ENCODE measurements at regions not wholly inside any gene's neighbourhood (a gene's known extent, or its start where the extent isn't known, plus 50 kb on each side); places are given as distances from the start of the nearest gene placed in this dataset.
"Not testable (repeated sequence)": the region's sequence is repeated elsewhere in the genome, so short reads cannot be mapped to it uniquely, and the experiment has no call there.

DNA sequence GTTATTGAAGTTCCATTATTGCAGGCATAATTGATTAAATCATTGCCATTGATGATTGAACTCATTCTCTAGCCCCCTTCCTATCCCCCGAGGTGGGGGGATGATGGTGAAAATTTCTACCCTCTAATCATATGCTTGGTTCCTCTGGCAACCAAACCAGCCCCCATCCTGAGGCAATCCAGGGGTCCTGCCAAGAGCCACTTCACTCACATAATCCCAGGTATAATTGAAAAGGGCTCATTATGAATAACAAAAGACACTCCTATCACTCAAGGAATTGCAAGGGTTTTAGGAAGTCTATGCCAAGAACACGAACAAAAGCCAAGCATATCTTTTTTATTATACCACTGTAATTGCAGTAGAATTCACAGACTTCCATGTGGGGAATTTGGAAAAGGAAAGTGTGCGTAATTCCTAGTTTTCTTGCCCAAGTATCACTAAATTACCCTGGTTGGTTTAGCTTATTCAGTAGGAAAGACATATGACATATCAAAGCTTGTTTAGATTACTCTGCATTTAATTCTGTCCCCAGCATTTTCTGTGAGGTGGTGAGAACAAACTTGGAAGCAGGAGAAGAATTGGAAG is 130.7 kb upstream of the TAF11L2 start:
- peaks cover 11% of the 10 kb centered on the region for H3K4me1 Mint-ChIP-seq
- H3K27ac Mint-ChIP-seq = no peak overlapping the region
- H3K27me3 Mint-ChIP-seq (ENCODE audit: low read depth, poor library complexity) = peaks cover 5% of the 10 kb centered on the region
- TF ChIP-seq, protein P1, sequence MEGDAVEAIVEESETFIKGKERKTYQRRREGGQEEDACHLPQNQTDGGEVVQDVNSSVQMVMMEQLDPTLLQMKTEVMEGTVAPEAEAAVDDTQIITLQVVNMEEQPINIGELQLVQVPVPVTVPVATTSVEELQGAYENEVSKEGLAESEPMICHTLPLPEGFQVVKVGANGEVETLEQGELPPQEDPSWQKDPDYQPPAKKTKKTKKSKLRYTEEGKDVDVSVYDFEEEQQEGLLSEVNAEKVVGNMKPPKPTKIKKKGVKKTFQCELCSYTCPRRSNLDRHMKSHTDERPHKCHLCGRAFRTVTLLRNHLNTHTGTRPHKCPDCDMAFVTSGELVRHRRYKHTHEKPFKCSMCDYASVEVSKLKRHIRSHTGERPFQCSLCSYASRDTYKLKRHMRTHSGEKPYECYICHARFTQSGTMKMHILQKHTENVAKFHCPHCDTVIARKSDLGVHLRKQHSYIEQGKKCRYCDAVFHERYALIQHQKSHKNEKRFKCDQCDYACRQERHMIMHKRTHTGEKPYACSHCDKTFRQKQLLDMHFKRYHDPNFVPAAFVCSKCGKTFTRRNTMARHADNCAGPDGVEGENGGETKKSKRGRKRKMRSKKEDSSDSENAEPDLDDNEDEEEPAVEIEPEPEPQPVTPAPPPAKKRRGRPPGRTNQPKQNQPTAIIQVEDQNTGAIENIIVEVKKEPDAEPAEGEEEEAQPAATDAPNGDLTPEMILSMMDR (IDR thresholded peaks at IDR 0.05) = no peak
- no peak for DNase-seq
- no peaks in the 10 kb centered on the region for H3K36me3 Mint-ChIP-seq (ENCODE audit: low read depth)
- H3K9me3 Mint-ChIP-seq = no peaks in the 10 kb centered on the region
- H3K4me3 Mint-ChIP-seq = no peak overlapping the region

DNA sequence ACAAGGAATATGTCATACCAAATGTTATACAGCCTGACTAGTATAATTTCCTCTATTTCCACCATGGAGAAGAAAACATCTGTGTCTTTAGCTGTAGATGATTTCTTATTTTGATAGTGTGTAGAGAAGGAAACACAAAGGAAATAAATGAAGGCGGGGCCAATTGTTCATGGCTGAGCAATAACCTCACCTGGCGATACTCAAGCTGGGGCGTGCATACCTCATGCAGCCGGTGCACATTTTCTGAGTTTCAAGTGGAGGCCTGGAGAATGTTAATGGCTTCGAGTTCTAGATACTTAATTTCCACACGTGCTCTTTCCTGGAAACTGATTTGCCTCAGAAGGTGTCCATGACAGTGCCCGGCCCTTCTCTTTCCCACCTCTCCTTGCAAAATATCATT is 127.4 kb upstream of the TAF11L2 start:
- peaks cover 5% of the 10 kb centered on the region for H3K27me3 Mint-ChIP-seq (ENCODE audit: low read depth, poor library complexity)
- no peak overlapping the region for H3K4me3 Mint-ChIP-seq
- TF ChIP-seq, protein P1 (IDR thresholded peaks at IDR 0.05) = no peak
- no peaks in the 10 kb centered on the region for H3K9me3 Mint-ChIP-seq
- DNase-seq = no peak
- H3K27ac Mint-ChIP-seq = peak overlapping the region; percentile 22
- peaks cover 15% of the 10 kb centered on the region for H3K4me1 Mint-ChIP-seq
- no peaks in the 10 kb centered on the region for H3K36me3 Mint-ChIP-seq (ENCODE audit: low read depth)

DNA sequence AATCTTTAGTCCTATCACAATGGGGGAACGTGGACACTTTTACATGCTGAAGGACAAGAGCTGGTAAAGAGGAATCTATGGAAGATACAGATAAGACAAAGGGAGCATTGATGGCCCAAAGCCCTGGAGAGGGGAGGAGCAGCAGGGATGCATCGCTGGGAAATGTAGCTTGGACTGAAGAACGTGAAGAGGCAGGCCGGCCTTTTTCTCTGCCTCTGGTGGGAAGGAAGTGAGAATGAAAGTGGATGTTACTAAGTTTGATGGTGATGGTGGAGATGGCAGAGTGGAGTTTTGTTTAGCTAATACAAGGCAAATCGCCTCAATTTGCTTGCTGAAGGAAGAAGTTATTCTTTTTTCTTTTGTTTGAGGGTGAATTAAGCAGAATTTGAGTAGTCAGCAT is 124.6 kb upstream of the TAF11L2 start:
- Mint-ChIP-seq H3K4me1 (peaks cover 10% of the 10 kb centered on the region), H3K9me3 (no peaks in the 10 kb centered on the region), H3K36me3 (ENCODE audit: low read depth) (no peaks in the 10 kb centered on the region), H3K4me3 (no peak overlapping the region), H3K27me3 (ENCODE audit: low read depth, poor library complexity) (peaks cover 5% of the 10 kb centered on the region), H3K27ac (no peak overlapping the region)
- TF ChIP-seq, protein P1 (IDR thresholded peaks at IDR 0.05) = no peak
- DNase-seq = no peak

DNA sequence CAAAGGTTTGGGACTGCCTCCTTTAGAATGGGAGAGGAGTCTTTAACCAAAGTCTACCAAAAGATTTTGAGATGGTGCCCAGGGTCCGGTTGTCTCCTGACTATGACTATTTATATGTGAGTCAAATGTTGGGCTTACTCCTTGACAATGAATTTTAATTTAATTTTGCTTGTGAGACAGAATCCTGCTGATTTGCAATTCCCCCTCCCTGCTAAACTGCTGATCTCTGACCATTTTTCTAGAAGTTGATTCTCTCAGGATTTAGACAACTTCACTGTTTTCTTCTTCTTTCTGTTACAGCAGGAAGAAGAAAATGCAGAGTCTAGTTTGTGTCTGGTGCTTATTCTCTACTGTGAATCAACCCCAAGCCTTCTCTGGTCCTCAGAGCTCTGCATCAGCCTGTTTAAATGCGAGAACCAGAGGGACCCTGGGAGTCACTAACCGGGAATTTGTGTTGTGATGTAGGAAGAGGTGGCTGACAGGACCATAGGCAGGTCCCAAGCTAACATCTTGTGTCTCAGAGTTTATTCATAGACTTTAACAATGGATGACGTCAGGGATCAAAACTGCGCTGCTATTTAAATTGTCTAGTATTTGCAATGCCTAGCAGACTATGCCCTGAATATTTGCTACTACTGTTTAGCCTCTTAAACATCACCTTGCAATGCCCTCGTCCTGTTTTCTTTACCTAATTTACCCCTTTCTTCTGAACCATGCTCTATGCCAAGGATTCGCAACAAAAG is 124.0 kb upstream of the TAF11L2 start:
- no peak for DNase-seq
- H3K4me1 Mint-ChIP-seq = peaks cover 10% of the 10 kb centered on the region
- no peaks in the 10 kb centered on the region for H3K9me3 Mint-ChIP-seq
- H3K27ac Mint-ChIP-seq = peak overlapping the region; percentile 55
- H3K36me3 Mint-ChIP-seq (ENCODE audit: low read depth) = no peaks in the 10 kb centered on the region
- no peak overlapping the region for H3K4me3 Mint-ChIP-seq
- TF ChIP-seq, protein P1 (IDR thresholded peaks at IDR 0.05) = no peak
- peaks cover 5% of the 10 kb centered on the region for H3K27me3 Mint-ChIP-seq (ENCODE audit: low read depth, poor library complexity)

DNA sequence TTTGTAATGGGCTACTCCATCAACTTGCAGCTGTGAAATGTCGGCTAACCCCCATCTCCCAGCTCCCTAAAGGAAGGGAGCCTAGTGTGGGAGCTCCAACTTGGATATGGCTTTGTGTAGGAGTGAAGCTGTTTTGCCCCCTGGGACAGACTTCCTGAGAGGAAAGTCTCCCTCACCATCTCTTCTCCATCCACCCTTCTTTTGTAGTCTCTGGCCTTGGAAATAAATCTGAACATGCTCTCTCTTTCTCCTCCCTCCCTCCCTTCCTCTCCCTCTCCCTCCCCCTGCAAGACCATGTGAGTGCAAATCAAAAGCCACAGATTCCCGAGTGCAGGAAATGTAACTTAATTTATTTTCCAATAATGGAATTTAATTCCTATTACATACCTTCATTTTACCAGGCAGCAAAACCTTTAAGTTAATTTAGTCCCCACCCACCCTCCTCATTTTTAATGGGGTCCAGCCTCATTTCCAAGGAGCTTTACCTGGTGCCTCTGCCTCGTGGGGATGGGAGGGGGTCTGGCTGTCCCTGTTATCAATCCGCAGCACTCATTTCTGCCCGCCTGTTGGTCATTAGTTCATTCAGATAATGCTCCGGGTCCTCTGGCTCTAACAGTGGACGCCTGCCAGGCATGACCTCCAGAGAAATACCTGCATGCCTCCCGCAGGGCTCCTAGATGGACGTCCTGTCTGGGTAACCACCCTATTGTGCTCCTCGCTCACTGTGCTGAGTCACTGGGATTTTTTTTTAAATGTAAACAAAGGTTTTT is 122.9 kb upstream of the TAF11L2 start:
- Mint-ChIP-seq H3K36me3 (ENCODE audit: low read depth) (no peaks in the 10 kb centered on the region), H3K9me3 (no peaks in the 10 kb centered on the region), H3K4me1 (peaks cover 10% of the 10 kb centered on the region), H3K4me3 (no peak overlapping the region), H3K27me3 (ENCODE audit: low read depth, poor library complexity) (peaks cover 5% of the 10 kb centered on the region), H3K27ac (peak overlapping the region; percentile 19)
- TF ChIP-seq, protein P1 (IDR thresholded peaks at IDR 0.05) = no peak
- DNase-seq = no peak

DNA sequence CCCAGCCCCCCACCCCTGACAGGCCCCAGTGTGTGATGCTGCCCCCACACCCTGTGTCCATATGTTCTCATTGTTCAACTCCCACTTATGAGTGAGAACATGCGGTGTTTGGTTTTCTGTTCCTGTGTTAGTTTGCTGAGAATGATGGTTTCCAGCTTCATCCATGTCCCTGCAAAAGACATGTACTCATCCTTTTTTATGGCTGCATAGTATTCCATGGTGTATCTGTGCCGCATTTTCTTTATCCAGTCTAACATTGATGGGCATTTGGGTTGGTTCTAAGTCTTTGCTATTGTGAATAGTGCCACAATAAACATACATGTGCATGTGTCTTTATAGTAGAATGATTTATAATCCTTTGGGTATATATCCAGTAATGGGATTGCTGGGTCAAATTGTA is 122.1 kb upstream of the TAF11L2 start:
- H3K4me1 Mint-ChIP-seq = peaks cover 10% of the 10 kb centered on the region
- not testable (repeated sequence) for H3K27ac Mint-ChIP-seq; H3K27me3 Mint-ChIP-seq (ENCODE audit: low read depth, poor library complexity); H3K9me3 Mint-ChIP-seq; DNase-seq; H3K36me3 Mint-ChIP-seq (ENCODE audit: low read depth); H3K4me3 Mint-ChIP-seq
